ENCODE measurements at regions not wholly inside any gene's neighbourhood (a gene's known extent, or its start where the extent isn't known, plus 50 kb on each side); places are given as distances from the start of the nearest gene placed in this dataset.
"Not testable (repeated sequence)": the region's sequence is repeated elsewhere in the genome, so short reads cannot be mapped to it uniquely, and the experiment has no call there.

- DNase-seq (ENCODE audit: low read depth, low spot score) = no peak
- peak overlapping the region; percentile 94 for H3K27ac ChIP-seq
Measured at GRCh38 chr17:63019138-63019873, 53.3 kb downstream of the TANC2 start.

GRCh38 chr17:63022567-63022966 lies 56.5 kb downstream of the TANC2 start:
- no peak overlapping the region for H3K27ac ChIP-seq
- no peak for DNase-seq (ENCODE audit: low read depth, low spot score)

- no peak overlapping the region for H3K27ac ChIP-seq
Measured at GRCh38 chr17:63023049-63023448, 57.0 kb downstream of the TANC2 start.

GRCh38 chr17:63024201-63024600 lies 58.2 kb downstream of the TANC2 start:
- no peak overlapping the region for H3K27ac ChIP-seq
- DNase-seq (ENCODE audit: low read depth, low spot score) = no peak

More at GRCh38 chr17:63023049-63023448, 57.0 kb downstream of the TANC2 start:
- no peak for DNase-seq (ENCODE audit: low read depth, low spot score)

- no peak overlapping the region for H3K27ac ChIP-seq
- no peak for DNase-seq (ENCODE audit: low read depth, low spot score)
Measured at GRCh38 chr17:63024716-63025115, 58.7 kb downstream of the TANC2 start.

- H3K27ac ChIP-seq; DNase-seq (ENCODE audit: low read depth, low spot score): not testable (repeated sequence)
Measured at GRCh38 chr17:63025637-63026036, 59.6 kb downstream of the TANC2 start.

GRCh38 chr17:63029541-63029940 lies 63.5 kb downstream of the TANC2 start:
- peak overlapping the region; percentile 57 for H3K27ac ChIP-seq
- DNase-seq (ENCODE audit: low read depth, low spot score) = no peak

- H3K27ac ChIP-seq = no peak overlapping the region
- DNase-seq (ENCODE audit: low read depth, low spot score) = no peak
Measured at GRCh38 chr17:63032142-63032541, 66.1 kb downstream of the TANC2 start.

- H3K27ac ChIP-seq = no peak overlapping the region
- no peak for DNase-seq (ENCODE audit: low read depth, low spot score)
Measured at GRCh38 chr17:63033142-63033541, 67.1 kb downstream of the TANC2 start.

GRCh38 chr17:63035271-63035670 lies 69.2 kb downstream of the TANC2 start:
- peak; percentile 37 for DNase-seq (ENCODE audit: low read depth, low spot score)
- H3K27ac ChIP-seq = peak overlapping the region; percentile 9

- peak overlapping the region; percentile 9 for H3K27ac ChIP-seq
Measured at GRCh38 chr17:63035695-63036094, 69.7 kb downstream of the TANC2 start.

GRCh38 chr17:63039342-63039741 lies 73.3 kb downstream of the TANC2 start:
- no peak for DNase-seq (ENCODE audit: low read depth, low spot score)
- peak overlapping the region; percentile 55 for H3K27ac ChIP-seq

More at GRCh38 chr17:63035695-63036094, 69.7 kb downstream of the TANC2 start:
- DNase-seq (ENCODE audit: low read depth, low spot score) = no peak

GRCh38 chr17:63039899-63040602 lies 74.0 kb downstream of the TANC2 start:
- peak; percentile 10 for DNase-seq (ENCODE audit: low read depth, low spot score)
- H3K27ac ChIP-seq = peak overlapping the region; percentile 55

GRCh38 chr17:63040816-63041215 lies 74.8 kb downstream of the TANC2 start:
- DNase-seq (ENCODE audit: low read depth, low spot score) = no peak
- peak overlapping the region; percentile 55 for H3K27ac ChIP-seq

- H3K27ac ChIP-seq = peak overlapping the region; percentile 55
- DNase-seq (ENCODE audit: low read depth, low spot score) = no peak
Measured at GRCh38 chr17:63041251-63041650, 75.2 kb downstream of the TANC2 start.

- DNase-seq (ENCODE audit: low read depth, low spot score) = peak; percentile 40
- peak overlapping the region; percentile 55 for H3K27ac ChIP-seq
Measured at GRCh38 chr17:63041722-63042121, 75.7 kb downstream of the TANC2 start.

- DNase-seq (ENCODE audit: low read depth, low spot score) = no peak
- peak overlapping the region; percentile 55 for H3K27ac ChIP-seq
Measured at GRCh38 chr17:63042256-63042812, 76.3 kb downstream of the TANC2 start.

GRCh38 chr17:63057560-63057959 lies 91.5 kb downstream of the TANC2 start:
- not testable (repeated sequence) for DNase-seq (ENCODE audit: low read depth, low spot score); H3K27ac ChIP-seq

GRCh38 chr17:63066158-63066813 lies 100.3 kb downstream of the TANC2 start:
- H3K27ac ChIP-seq = no peak overlapping the region
- DNase-seq (ENCODE audit: low read depth, low spot score) = no peak

- DNase-seq (ENCODE audit: low read depth, low spot score) = no peak
- H3K27ac ChIP-seq = no peak overlapping the region
Measured at GRCh38 chr17:63069245-63069644, 103.2 kb downstream of the TANC2 start.

GRCh38 chr17:63070031-63070430 lies 104.0 kb downstream of the TANC2 start:
- DNase-seq (ENCODE audit: low read depth, low spot score) = no peak
- H3K27ac ChIP-seq = no peak overlapping the region
